Kidney (tissue), 13 donors: ENCODE measurements at regions not wholly inside any gene's neighbourhood (a gene's known extent, or its start where the extent isn't known, plus 50 kb on each side); places are given as distances from the start of the nearest gene placed in this dataset.

Source experiments
- DNase-seq, 5 donors: peaks; one replicate each; pipeline ENCODE4 v3.0.0-alpha.2; 2013 to 2020
- FAIRE-seq: peaks from 2 replicates; lab custom pipeline; 2012; peaks lifted over from hg19 to GRCh38; lab: Jason Lieb, UNC
- H3K27ac ChIP-seq, 2 donors: one replicate each; pipeline ENCODE4 v1.7.0; 2013; ENCODE audit warnings: low read depth in 2 of 2, low read length in 2 of 2, inconsistent platforms in 1 of 2
- H3K27me3 ChIP-seq: one replicate; pipeline ENCODE4 v1.7.1; 2013; ENCODE audit warnings: low read length, inconsistent platforms; ENCODE audit not compliant: control insufficient read depth, insufficient read depth
- H3K36me3 ChIP-seq, 3 donors: one replicate each; pipeline versions ENCODE4 v1.7.0 to v1.7.1; 2013; ENCODE audit warnings: low read length in 3 of 3, control low read depth in 1 of 3, inconsistent platforms in 1 of 3; ENCODE audit not compliant: insufficient read depth in 3 of 3, control insufficient read depth in 2 of 3
- H3K4me1 ChIP-seq, 3 donors: one replicate each; pipeline versions ENCODE4 v1.7.0 to v1.7.1; 2013; ENCODE audit warnings: low read length in 3 of 3, inconsistent platforms in 1 of 3, low read depth in 1 of 3; ENCODE audit not compliant: control insufficient read depth in 2 of 3, insufficient read depth in 2 of 3
- H3K4me3 ChIP-seq, 3 donors: one replicate each; pipeline versions ENCODE4 v1.7.0 to v1.8.1; 2013; ENCODE audit warnings: low read length in 3 of 3, control low read depth in 1 of 3, inconsistent platforms in 1 of 3
- H3K9ac ChIP-seq, 3 donors: one replicate each; pipeline versions ENCODE4 v1.7.0 to v1.7.1; 2013; ENCODE audit warnings: low read length in 3 of 3, control low read depth in 1 of 3, inconsistent platforms in 1 of 3
- H3K9me3 ChIP-seq, 3 donors: one replicate each; pipeline versions ENCODE4 v1.7.0 to v1.7.1; 2013; ENCODE audit warnings: low read length in 3 of 3, control low read depth in 1 of 3, inconsistent platforms in 1 of 3; ENCODE audit not compliant: control insufficient read depth in 2 of 3, insufficient read depth in 1 of 3
- intact Hi-C: fragments of 100-400 bp; cut with DNase I; formaldehyde crosslinking; loops from one replicate; pipeline ENCODE4 v1.11.1; 2022
- TF ChIP-seq, protein P1 (sequence below): IDR thresholded peaks from 3 replicates; pipeline ENCODE4 v1.5.1; 2012; ENCODE audit warnings: mild to moderate bottlenecking, moderate library complexity, borderline replicate concordance; ENCODE audit not compliant: insufficient read depth; ENCODE audit errors: extremely low read depth
- donor health status: control.
- donor health status: control.
- donor health status: control.
- donor health status: control.
- donor health status: control.
- donor health status: DM: yes; HTN: yes; CAD: no.
- donor health status: Normal renal cell carcinoma (clear cell type).

DNA sequence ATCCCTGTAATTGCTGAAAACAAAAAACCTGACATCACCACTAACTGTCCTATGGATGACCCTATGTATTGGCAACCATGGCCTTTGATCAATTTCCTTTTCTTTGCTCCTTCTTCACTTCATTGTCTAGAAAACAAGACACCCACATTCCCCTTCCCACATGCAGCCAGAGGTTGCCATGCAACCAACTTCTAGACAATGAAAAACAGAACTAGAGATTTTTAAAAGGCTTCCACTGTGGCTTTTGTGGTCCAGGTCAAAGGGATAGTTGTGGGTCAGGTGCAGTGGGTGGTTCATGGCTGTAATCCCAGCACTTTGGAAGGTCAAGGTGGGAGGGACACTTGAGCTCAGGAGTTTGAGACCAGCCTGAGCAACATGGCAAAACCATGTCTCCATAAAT lies 139.3 kb upstream of the DOK6 start:
- H3K36me3 ChIP-seq, result no peaks in the 10 kb centered on the region
- no peak for DNase-seq
- TF ChIP-seq, protein P1, sequence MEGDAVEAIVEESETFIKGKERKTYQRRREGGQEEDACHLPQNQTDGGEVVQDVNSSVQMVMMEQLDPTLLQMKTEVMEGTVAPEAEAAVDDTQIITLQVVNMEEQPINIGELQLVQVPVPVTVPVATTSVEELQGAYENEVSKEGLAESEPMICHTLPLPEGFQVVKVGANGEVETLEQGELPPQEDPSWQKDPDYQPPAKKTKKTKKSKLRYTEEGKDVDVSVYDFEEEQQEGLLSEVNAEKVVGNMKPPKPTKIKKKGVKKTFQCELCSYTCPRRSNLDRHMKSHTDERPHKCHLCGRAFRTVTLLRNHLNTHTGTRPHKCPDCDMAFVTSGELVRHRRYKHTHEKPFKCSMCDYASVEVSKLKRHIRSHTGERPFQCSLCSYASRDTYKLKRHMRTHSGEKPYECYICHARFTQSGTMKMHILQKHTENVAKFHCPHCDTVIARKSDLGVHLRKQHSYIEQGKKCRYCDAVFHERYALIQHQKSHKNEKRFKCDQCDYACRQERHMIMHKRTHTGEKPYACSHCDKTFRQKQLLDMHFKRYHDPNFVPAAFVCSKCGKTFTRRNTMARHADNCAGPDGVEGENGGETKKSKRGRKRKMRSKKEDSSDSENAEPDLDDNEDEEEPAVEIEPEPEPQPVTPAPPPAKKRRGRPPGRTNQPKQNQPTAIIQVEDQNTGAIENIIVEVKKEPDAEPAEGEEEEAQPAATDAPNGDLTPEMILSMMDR, result no peak
- H3K9ac ChIP-seq, result no peak overlapping the region
- H3K4me1 ChIP-seq, result no peaks in the 10 kb centered on the region
- H3K27me3 ChIP-seq, result no peaks in the 10 kb centered on the region
- H3K9me3 ChIP-seq, result no peaks in the 10 kb centered on the region
- FAIRE-seq, result no peak
- intact Hi-C loops, result no loop called here
- H3K27ac ChIP-seq, result no peak overlapping the region
- H3K4me3 ChIP-seq, result no peak overlapping the region

DNA sequence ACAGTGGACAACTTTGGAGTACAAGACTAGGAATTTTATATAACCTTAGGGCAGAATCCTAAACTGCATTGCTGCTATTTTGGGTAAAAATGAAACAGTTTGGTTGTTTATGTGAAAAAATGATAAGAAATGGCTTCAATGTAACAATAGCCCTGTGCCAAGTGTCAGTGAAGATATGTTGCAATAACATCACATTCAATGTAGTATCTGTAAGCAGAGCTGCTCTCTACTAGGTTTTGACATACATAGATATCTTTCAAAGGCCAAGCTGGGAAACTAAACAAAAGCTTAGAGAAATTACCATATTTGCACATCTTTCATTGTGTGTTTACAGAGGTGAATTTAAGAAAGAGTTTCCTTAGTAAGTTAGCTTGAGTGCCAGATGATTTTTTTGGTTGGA lies 135.0 kb upstream of the DOK6 start:
- H3K9ac ChIP-seq, result no peak overlapping the region
- intact Hi-C loops, result no loop called here

DNA sequence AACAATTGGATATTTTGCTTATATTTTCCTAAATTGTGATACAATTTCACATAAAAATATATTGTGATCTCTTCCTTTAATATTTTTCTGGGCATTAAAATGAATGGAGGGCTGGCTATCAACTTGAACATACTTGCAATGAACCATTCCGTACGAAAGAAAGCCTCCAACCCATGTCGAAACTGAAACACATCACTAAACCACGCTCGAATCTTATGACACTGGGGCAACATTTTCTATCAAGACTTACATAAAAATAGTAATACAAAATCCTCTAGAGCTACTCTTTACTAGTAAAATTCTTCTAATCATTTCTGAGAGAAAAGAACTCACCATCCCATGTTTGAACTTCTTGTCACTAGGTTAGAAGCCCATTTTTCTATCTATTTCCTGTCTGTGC lies 132.8 kb upstream of the DOK6 start:
- Histone ChIP-seq H3K27ac (no peak overlapping the region), H3K9me3 (no peaks in the 10 kb centered on the region), H3K9ac (no peak overlapping the region), H3K4me1 (no peaks in the 10 kb centered on the region), H3K4me3 (no peak overlapping the region), H3K36me3 (no peaks in the 10 kb centered on the region), H3K27me3 (no peaks in the 10 kb centered on the region)
- FAIRE-seq (no peak), DNase-seq (no peak)
- intact Hi-C loops, result no loop called here
- TF ChIP-seq, protein P1, result no peak

More for the DNA sequence above, 135.0 kb upstream of the DOK6 start:
- FAIRE-seq, result no peak
- no peaks in the 10 kb centered on the region for H3K4me1 ChIP-seq
- H3K36me3 ChIP-seq, result no peaks in the 10 kb centered on the region
- no peak for DNase-seq
- no peaks in the 10 kb centered on the region for H3K9me3 ChIP-seq
- TF ChIP-seq, protein P1, result no peak
- no peaks in the 10 kb centered on the region for H3K27me3 ChIP-seq
- H3K27ac ChIP-seq, result no peak overlapping the region
- H3K4me3 ChIP-seq, result no peak overlapping the region

DNA sequence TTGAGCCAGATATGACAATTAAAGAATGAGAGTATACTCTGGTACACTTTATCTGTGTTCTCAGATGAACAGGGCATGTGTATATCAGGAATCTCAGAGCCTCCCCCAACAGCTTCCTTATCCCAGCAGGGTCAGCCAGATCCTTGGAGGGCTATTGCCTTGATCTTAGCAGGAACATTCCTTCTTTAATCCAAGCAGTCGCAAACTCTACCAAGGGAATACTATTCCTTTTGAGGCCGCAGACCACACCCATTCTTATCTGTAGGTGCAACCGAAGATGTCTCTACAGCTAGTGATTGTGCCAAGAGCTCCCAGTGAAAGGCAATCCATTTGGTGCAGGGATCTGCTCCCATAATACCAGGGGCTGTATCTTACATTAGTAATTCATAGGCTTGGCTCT lies 118.3 kb upstream of the DOK6 start:
- Histone ChIP-seq H3K4me3 (no peak overlapping the region), H3K9me3 (no peaks in the 10 kb centered on the region), H3K27me3 (no peaks in the 10 kb centered on the region), H3K36me3 (no peaks in the 10 kb centered on the region), H3K9ac (no peak overlapping the region), H3K4me1 (no peaks in the 10 kb centered on the region), H3K27ac (no peak overlapping the region)
- TF ChIP-seq, protein P1, result no peak
- no peak for FAIRE-seq
- intact Hi-C loops, result no loop called here
- no peak for DNase-seq
